ENCODE measurements at regions not wholly inside any gene's neighbourhood (a gene's known extent, or its start where the extent isn't known, plus 50 kb on each side); places are given as distances from the start of the nearest gene placed in this dataset.

DNA sequence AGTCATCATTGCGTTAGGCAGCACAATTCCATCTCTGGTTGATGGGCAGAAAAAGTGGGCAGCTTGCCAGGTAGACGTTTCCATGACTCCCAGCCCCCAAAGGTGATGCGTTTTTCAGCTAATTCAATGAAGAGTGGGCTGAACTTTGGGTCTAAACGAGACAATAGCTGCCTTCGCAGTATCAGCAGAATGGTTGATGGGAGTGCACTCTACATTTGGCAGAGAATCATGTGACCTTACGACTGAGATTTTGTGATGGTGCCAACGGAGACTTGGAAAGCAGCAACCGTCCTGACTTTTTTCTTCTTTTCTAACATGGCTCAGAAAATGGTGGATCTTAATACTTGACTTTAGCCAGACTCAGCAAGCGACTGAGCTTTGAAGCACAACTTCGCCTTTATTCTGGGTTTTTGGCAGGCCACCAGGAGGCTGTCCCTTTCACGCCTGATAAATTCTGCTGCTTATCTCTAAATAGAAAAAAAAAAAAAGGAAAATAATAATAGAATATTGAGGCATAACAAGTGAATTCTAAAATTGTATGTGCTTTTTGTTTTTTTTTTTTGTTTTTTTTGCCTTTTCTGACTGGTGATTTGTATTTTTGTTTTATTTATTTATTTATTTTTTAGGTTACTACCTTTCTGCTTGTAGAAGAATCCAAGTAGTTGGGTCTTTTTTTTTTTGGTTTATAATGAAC lies 804.8 kb downstream of the USP25 start:
- Histone ChIP-seq H3K27me3 (no peaks in the 10 kb centered on the region), H3K27ac (no peak overlapping the region), H3K9me3 (ENCODE audit: low read depth) (no peaks in the 10 kb centered on the region), H3K4me1 (ENCODE audit: low read depth) (peaks cover 6% of the 10 kb centered on the region), H3K4me3 (no peak overlapping the region), H3K36me3 (no peaks in the 10 kb centered on the region)
- TF ChIP-seq, protein P1, sequence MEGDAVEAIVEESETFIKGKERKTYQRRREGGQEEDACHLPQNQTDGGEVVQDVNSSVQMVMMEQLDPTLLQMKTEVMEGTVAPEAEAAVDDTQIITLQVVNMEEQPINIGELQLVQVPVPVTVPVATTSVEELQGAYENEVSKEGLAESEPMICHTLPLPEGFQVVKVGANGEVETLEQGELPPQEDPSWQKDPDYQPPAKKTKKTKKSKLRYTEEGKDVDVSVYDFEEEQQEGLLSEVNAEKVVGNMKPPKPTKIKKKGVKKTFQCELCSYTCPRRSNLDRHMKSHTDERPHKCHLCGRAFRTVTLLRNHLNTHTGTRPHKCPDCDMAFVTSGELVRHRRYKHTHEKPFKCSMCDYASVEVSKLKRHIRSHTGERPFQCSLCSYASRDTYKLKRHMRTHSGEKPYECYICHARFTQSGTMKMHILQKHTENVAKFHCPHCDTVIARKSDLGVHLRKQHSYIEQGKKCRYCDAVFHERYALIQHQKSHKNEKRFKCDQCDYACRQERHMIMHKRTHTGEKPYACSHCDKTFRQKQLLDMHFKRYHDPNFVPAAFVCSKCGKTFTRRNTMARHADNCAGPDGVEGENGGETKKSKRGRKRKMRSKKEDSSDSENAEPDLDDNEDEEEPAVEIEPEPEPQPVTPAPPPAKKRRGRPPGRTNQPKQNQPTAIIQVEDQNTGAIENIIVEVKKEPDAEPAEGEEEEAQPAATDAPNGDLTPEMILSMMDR (IDR thresholded peaks at IDR 0.05; ENCODE audit: low read depth, low read length), result no peak
- DNase-seq (ENCODE audit: low read depth in 1 of 2, low spot score in 1 of 2), result peak; percentile 19 to 96

DNA sequence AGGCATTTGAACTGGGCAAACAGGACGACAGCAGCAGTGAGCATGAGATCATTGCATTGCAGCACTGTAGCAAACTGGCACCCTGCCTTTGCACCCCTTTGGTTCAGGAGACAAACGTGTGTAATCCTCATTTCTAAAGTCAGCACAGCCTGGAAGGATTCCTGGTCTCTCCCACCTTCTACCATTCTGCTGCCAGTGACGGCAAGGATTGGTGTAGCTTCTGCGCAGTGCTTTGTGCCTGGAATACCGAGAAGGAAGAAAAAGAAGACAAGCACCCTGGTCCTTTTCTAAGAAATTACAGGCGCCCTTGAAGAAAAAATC lies 805.3 kb downstream of the USP25 start:
- Histone ChIP-seq H3K36me3 (no peaks in the 10 kb centered on the region), H3K9me3 (ENCODE audit: low read depth) (no peaks in the 10 kb centered on the region), H3K4me1 (ENCODE audit: low read depth) (peaks cover 6% of the 10 kb centered on the region), H3K4me3 (no peak overlapping the region), H3K27ac (no peak overlapping the region), H3K27me3 (no peaks in the 10 kb centered on the region)
- TF ChIP-seq, protein P1 (IDR thresholded peaks at IDR 0.05; ENCODE audit: low read depth, low read length), result no peak
- DNase-seq (ENCODE audit: low read depth in 1 of 2, low spot score in 1 of 2), result peak in 1 of 2 donors; percentile 96

GRCh38 chr21:16535626-16536025 lies 805.8 kb downstream of the USP25 start:
- TF ChIP-seq, protein P1 (IDR thresholded peaks at IDR 0.05; ENCODE audit: low read depth, low read length), result no peak
- peaks cover 6% of the 10 kb centered on the region for H3K4me1 ChIP-seq (ENCODE audit: low read depth)
- DNase-seq (ENCODE audit: low read depth in 1 of 2, low spot score in 1 of 2), result no peak
- H3K36me3 ChIP-seq, result no peaks in the 10 kb centered on the region
- no peak overlapping the region for H3K4me3 ChIP-seq
- no peaks in the 10 kb centered on the region for H3K9me3 ChIP-seq (ENCODE audit: low read depth)
- no peaks in the 10 kb centered on the region for H3K27me3 ChIP-seq
- H3K27ac ChIP-seq, result no peak overlapping the region

GRCh38 chr21:16536140-16536539 lies 806.4 kb downstream of the USP25 start:
- DNase-seq (ENCODE audit: low read depth in 1 of 2, low spot score in 1 of 2), result no peak
- no peaks in the 10 kb centered on the region for H3K9me3 ChIP-seq (ENCODE audit: low read depth)
- TF ChIP-seq, protein P1 (IDR thresholded peaks at IDR 0.05; ENCODE audit: low read depth, low read length), result no peak
- no peaks in the 10 kb centered on the region for H3K36me3 ChIP-seq
- H3K27ac ChIP-seq, result no peak overlapping the region
- no peaks in the 10 kb centered on the region for H3K27me3 ChIP-seq
- H3K4me3 ChIP-seq, result no peak overlapping the region
- peaks cover 6% of the 10 kb centered on the region for H3K4me1 ChIP-seq (ENCODE audit: low read depth)

DNA sequence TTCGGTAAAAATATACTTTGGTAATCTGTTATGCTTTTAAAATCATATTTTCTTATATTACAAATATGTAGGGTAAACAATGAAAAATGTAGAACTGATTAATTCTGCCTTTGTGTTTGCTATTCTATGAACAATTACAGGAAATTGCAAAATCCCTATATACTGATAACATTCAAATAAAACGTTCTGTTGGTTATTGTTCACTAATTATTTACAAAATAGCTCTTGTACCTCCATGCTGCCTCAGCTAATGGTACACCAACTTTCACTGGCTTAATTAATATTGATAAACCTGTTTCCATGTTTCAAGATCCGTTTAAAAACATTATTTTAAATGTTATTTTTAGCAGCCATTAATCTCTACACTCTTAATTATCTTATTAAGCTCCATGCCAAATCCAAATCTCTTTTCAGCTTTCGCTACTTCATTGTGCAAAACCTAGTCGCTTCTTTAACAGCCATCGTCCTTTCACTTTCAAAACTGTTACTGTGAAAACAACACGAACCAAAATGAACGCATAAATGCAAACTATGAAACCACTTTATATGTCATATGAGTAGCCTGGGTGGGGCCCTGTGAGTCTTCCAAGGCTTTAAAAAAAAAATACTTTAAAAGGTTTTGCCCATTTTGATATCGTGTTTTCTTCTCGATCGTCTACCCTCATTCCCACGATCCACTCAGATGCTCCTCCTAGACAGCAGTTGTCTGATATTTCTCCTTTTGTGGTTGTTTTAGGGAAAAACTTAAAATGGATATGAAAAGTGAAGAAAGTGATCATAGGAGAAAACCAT lies 807.1 kb downstream of the USP25 start:
- no peak overlapping the region for H3K27ac ChIP-seq
- H3K9me3 ChIP-seq (ENCODE audit: low read depth), result no peaks in the 10 kb centered on the region
- H3K4me1 ChIP-seq (ENCODE audit: low read depth), result peaks cover 6% of the 10 kb centered on the region
- H3K36me3 ChIP-seq, result no peaks in the 10 kb centered on the region
- no peak overlapping the region for H3K4me3 ChIP-seq
- peak in 1 of 2 donors; percentile 64 for DNase-seq (ENCODE audit: low read depth in 1 of 2, low spot score in 1 of 2)
- H3K27me3 ChIP-seq, result no peaks in the 10 kb centered on the region
- TF ChIP-seq, protein P1 (IDR thresholded peaks at IDR 0.05; ENCODE audit: low read depth, low read length), result no peak
